ENCODE measurements at regions not wholly inside any gene's neighbourhood (a gene's known extent, or its start where the extent isn't known, plus 50 kb on each side); places are given as distances from the start of the nearest gene placed in this dataset.
"Not testable (repeated sequence)": the region's sequence is repeated elsewhere in the genome, so short reads cannot be mapped to it uniquely, and the experiment has no call there.

DNA sequence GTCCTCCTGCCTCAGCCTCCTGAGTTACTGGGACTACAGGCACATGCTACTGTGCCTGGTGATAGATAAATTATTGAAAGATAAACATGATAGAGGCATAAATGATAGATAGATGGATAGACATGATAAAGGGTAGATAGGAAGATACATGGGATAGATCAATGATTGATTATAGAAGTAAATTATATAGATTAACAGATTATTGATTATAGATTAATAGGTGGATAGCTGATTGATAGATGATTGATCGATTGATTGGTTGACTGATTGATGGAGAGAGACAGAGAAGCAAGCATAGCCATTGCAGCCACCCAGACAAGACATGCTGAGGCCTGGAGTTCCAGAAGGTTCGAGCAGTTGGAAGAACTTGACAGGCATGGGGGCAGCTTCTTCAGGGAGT lies 199.1 kb downstream of the CCT8L2 start:
- TF ChIP-seq, protein P1, sequence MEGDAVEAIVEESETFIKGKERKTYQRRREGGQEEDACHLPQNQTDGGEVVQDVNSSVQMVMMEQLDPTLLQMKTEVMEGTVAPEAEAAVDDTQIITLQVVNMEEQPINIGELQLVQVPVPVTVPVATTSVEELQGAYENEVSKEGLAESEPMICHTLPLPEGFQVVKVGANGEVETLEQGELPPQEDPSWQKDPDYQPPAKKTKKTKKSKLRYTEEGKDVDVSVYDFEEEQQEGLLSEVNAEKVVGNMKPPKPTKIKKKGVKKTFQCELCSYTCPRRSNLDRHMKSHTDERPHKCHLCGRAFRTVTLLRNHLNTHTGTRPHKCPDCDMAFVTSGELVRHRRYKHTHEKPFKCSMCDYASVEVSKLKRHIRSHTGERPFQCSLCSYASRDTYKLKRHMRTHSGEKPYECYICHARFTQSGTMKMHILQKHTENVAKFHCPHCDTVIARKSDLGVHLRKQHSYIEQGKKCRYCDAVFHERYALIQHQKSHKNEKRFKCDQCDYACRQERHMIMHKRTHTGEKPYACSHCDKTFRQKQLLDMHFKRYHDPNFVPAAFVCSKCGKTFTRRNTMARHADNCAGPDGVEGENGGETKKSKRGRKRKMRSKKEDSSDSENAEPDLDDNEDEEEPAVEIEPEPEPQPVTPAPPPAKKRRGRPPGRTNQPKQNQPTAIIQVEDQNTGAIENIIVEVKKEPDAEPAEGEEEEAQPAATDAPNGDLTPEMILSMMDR (IDR thresholded peaks at IDR 0.05; ENCODE audit: borderline replicate concordance, extremely low read depth, low read length, poor library complexity, severe bottlenecking) = not testable (repeated sequence)
- TF ChIP-seq EZH2 (IDR thresholded peaks at IDR 0.05; ENCODE audit: borderline replicate concordance, low read depth, low read length, severe bottlenecking) = not testable (repeated sequence)

All from DND-41 (cell line).